Subcutaneous abdominal adipose tissue (tissue), 5 donors: ENCODE measurements at regions not wholly inside any gene's neighbourhood (a gene's known extent, or its start where the extent isn't known, plus 50 kb on each side); places are given as distances from the start of the nearest gene placed in this dataset.

Experiments used
- H3K27ac ChIP-seq: one replicate; pipeline ENCODE4 v1.7.0; 2013; ENCODE audit warnings: low read depth, mild to moderate bottlenecking, inconsistent platforms, low read length, moderate library complexity
- H3K27me3 ChIP-seq, 5 donors: one replicate each; pipeline ENCODE4 v1.7.0; 2013; ENCODE audit warnings: low read length in 5 of 5, inconsistent platforms in 1 of 5; ENCODE audit not compliant: control insufficient read depth in 5 of 5, insufficient read depth in 4 of 5
- H3K36me3 ChIP-seq, 5 donors: one replicate each; pipeline ENCODE4 v1.7.0; 2013; ENCODE audit warnings: low read length in 5 of 5; ENCODE audit not compliant: control insufficient read depth in 5 of 5, insufficient read depth in 5 of 5
- H3K4me1 ChIP-seq, 5 donors: one replicate each; pipeline ENCODE4 v1.7.0; 2013; ENCODE audit warnings: low read length in 5 of 5, mild to moderate bottlenecking in 3 of 5, moderate library complexity in 1 of 5; ENCODE audit not compliant: control insufficient read depth in 5 of 5, insufficient read depth in 5 of 5
- H3K4me3 ChIP-seq, 5 donors: one replicate each; pipeline ENCODE4 v1.7.0; 2013; ENCODE audit warnings: low read length in 5 of 5, low read depth in 1 of 5
- H3K9ac ChIP-seq, 5 donors: one replicate each; pipeline ENCODE4 v1.7.0; 2013; ENCODE audit warnings: low read length in 5 of 5, mild to moderate bottlenecking in 4 of 5, moderate library complexity in 3 of 5
- H3K9me3 ChIP-seq, 5 donors: one replicate each; pipeline ENCODE4 v1.7.0; 2013; ENCODE audit warnings: low read length in 5 of 5; ENCODE audit not compliant: control insufficient read depth in 5 of 5
- donor health status: healthy.
- donor health status: healthy.
- donor health status: healthy.
- donor health status: healthy.
- donor health status: healthy.

GRCh38 chr14:25953532-25954139 lies 644.2 kb downstream of the NOVA1 start:
- H3K4me1 ChIP-seq, result no peaks in the 10 kb centered on the region
- H3K36me3 ChIP-seq, result no peaks in the 10 kb centered on the region
- H3K27me3 ChIP-seq, result no peaks in the 10 kb centered on the region
- no peak overlapping the region for H3K4me3 ChIP-seq
- no peak overlapping the region for H3K27ac ChIP-seq
- H3K9ac ChIP-seq, result no peak overlapping the region
- H3K9me3 ChIP-seq, result peaks cover 0 to 6% (median 5%) of the 10 kb centered on the region in 5 donors

- Histone ChIP-seq H3K9ac (no peak overlapping the region), H3K4me1 (no peaks in the 10 kb centered on the region), H3K27ac (no peak overlapping the region), H3K36me3 (no peaks in the 10 kb centered on the region), H3K9me3 (no peaks in the 10 kb centered on the region), H3K4me3 (no peak overlapping the region), H3K27me3 (no peaks in the 10 kb centered on the region)
These were observed 652.1 kb downstream of the NOVA1 start for GRCh38 chr14:25945746-25946145.

- Histone ChIP-seq H3K4me3 (no peak overlapping the region), H3K4me1 (no peaks in the 10 kb centered on the region), H3K27ac (no peak overlapping the region), H3K36me3 (no peaks in the 10 kb centered on the region), H3K9me3 (no peaks in the 10 kb centered on the region), H3K27me3 (no peaks in the 10 kb centered on the region), H3K9ac (no peak overlapping the region)
These were observed 653.8 kb downstream of the NOVA1 start for GRCh38 chr14:25944020-25944419.

DNA sequence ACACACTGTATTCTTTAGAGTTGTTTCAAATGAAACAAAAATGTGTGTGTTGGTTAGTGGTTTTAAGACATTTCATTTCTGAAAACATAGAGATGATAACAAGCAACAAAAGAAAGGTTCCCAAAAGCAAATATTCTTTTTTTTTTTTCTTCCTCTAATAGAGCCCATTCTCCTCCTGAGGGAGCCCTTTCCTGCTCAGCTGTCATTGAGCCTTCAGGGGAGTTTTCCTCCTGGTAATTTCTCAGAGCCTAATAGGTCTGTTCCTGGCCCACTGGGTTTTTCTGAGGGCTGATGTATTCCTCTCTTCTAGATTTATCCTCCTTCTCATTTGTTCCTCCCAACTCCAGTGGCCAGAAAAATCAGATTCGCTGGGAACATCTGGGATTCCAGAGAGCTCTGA lies 654.5 kb downstream of the NOVA1 start:
- Histone ChIP-seq H3K4me1 (no peaks in the 10 kb centered on the region), H3K4me3 (no peak overlapping the region), H3K36me3 (no peaks in the 10 kb centered on the region), H3K27ac (no peak overlapping the region), H3K9me3 (no peaks in the 10 kb centered on the region), H3K9ac (no peak overlapping the region), H3K27me3 (no peaks in the 10 kb centered on the region)

DNA sequence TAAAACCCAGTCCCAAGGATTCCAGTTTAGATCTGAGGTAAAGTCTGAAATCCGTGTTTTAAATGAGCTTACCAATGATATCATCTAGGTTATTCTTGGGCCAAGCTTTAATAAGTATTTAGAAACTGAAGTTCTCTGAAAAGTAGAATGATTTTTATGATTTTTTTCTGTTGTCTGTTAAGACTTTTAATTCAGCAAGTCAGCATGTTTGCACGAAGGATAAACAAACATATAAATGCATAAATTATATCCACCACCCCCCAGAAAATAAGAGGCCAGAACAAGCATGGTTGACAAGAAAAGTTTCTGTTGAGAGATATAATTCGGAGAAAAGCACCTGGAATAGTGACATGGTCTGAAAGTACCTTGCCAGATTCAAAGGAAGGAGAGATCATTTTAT lies 655.7 kb downstream of the NOVA1 start:
- Histone ChIP-seq H3K36me3 (no peaks in the 10 kb centered on the region), H3K27me3 (no peaks in the 10 kb centered on the region), H3K27ac (no peak overlapping the region), H3K9ac (no peak overlapping the region), H3K9me3 (no peaks in the 10 kb centered on the region), H3K4me1 (no peaks in the 10 kb centered on the region), H3K4me3 (no peak overlapping the region)

- H3K27ac ChIP-seq, result no peak overlapping the region
- H3K36me3 ChIP-seq, result no peaks in the 10 kb centered on the region
- no peaks in the 10 kb centered on the region for H3K4me1 ChIP-seq
- H3K4me3 ChIP-seq, result no peak overlapping the region
- no peak overlapping the region for H3K9ac ChIP-seq
- no peaks in the 10 kb centered on the region for H3K9me3 ChIP-seq
- H3K27me3 ChIP-seq, result no peaks in the 10 kb centered on the region
These were observed 664.1 kb downstream of the NOVA1 start for GRCh38 chr14:25933731-25934130.

GRCh38 chr14:25929881-25930615 lies 667.8 kb downstream of the NOVA1 start:
- Histone ChIP-seq H3K9ac (no peak overlapping the region), H3K4me3 (no peak overlapping the region), H3K27ac (no peak overlapping the region), H3K4me1 (no peaks in the 10 kb centered on the region), H3K9me3 (no peaks in the 10 kb centered on the region), H3K27me3 (no peaks in the 10 kb centered on the region), H3K36me3 (no peaks in the 10 kb centered on the region)

- Histone ChIP-seq H3K9ac (no peak overlapping the region), H3K4me3 (no peak overlapping the region), H3K9me3 (no peaks in the 10 kb centered on the region), H3K27ac (no peak overlapping the region), H3K36me3 (no peaks in the 10 kb centered on the region), H3K27me3 (no peaks in the 10 kb centered on the region), H3K4me1 (peaks cover 0 to 9% (median 0%) of the 10 kb centered on the region in 5 donors)
These were observed 686.0 kb downstream of the NOVA1 start for GRCh38 chr14:25911831-25912230.

DNA sequence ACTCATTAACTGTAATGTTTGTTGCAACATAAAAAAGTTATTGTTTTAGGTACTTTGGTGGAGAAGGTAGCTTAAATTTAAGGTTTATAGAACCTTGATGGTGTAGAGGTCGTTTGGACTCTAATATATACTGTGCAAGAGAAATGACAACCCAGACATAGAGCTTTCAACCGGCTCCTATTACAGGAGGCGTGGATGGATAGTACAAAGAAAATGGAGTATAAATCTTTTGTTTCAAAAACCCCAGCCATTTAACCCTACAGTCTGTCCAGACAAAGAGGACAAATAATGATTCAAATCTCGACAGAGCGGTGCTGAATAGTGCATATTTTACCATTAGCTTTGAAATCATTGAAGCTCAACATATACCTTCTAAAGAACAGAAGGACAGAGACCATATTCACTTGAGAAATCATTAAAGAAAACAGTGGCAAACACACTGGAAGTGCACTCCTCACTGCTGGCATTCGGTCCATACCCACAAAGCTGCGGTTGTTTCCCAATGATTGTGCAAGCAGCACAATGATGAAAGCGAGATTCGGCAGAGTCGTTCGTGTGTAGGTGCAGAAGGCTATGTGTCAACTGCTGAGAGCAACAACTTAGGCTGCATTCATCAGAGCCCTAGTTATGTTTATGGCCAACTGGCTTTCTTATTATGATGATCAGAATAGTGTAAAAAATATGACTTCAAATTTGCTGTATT lies 688.6 kb downstream of the NOVA1 start:
- no peaks in the 10 kb centered on the region for H3K9me3 ChIP-seq
- no peaks in the 10 kb centered on the region for H3K36me3 ChIP-seq
- H3K27ac ChIP-seq, result no peak overlapping the region
- H3K27me3 ChIP-seq, result no peaks in the 10 kb centered on the region
- H3K9ac ChIP-seq, result no peak overlapping the region
- H3K4me3 ChIP-seq, result no peak overlapping the region
- H3K4me1 ChIP-seq, result peaks cover 0 to 2% (median 0%) of the 10 kb centered on the region in 5 donors

DNA sequence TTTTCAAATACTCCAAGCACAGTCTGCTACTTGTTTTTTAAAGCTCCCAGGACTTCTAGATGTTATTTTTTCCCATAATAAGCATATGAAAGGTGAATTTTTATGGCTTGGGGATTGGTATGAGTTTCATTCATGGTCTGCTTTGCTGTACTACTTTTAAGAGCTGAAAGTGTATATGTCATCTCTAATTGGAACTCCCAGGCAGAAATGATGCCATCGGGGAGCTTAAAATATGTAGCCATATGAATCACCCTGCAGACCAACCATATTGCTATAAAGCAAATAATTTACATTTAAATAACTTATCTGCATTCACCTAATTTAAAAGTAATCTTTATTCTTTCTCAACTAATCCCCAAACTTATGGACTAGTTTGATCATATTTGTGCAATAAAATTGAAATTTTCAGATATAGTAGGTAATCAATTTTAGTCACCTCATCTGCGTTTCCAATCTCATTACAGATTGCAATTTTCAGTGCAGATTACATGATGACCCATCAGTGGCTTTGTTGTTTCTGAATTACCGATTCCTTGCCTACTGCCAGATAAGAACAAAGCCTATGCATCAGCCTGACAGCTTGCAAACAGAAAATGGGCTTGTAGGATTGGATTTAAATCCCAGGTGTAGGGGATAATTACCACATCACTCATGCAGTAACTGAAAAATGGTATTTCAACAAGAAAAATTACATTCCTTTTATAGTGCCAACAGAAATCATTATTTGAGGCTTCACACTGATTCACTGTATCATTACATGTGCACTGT lies 689.4 kb downstream of the NOVA1 start:
- Histone ChIP-seq H3K27ac (no peak overlapping the region), H3K36me3 (no peaks in the 10 kb centered on the region), H3K27me3 (no peaks in the 10 kb centered on the region), H3K4me3 (no peak overlapping the region), H3K4me1 (no peaks in the 10 kb centered on the region), H3K9ac (no peak overlapping the region), H3K9me3 (no peaks in the 10 kb centered on the region)
